ENCODE measurements at regions not wholly inside any gene's neighbourhood (a gene's known extent, or its start where the extent isn't known, plus 50 kb on each side); places are given as distances from the start of the nearest gene placed in this dataset.

- TF ChIP-seq POLR2AphosphoS5 (IDR thresholded peaks at IDR 0.05) (no peak), EP300 (IDR thresholded peaks at IDR 0.05; ENCODE audit: low read depth) (no peak), POLR2A (IDR thresholded peaks at IDR 0.05) (no peak)
- TF ChIP-seq, protein P1, sequence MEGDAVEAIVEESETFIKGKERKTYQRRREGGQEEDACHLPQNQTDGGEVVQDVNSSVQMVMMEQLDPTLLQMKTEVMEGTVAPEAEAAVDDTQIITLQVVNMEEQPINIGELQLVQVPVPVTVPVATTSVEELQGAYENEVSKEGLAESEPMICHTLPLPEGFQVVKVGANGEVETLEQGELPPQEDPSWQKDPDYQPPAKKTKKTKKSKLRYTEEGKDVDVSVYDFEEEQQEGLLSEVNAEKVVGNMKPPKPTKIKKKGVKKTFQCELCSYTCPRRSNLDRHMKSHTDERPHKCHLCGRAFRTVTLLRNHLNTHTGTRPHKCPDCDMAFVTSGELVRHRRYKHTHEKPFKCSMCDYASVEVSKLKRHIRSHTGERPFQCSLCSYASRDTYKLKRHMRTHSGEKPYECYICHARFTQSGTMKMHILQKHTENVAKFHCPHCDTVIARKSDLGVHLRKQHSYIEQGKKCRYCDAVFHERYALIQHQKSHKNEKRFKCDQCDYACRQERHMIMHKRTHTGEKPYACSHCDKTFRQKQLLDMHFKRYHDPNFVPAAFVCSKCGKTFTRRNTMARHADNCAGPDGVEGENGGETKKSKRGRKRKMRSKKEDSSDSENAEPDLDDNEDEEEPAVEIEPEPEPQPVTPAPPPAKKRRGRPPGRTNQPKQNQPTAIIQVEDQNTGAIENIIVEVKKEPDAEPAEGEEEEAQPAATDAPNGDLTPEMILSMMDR (IDR thresholded peaks at IDR 0.05) = no peak
- Histone ChIP-seq H3K9me3 (no peaks in the 10 kb centered on the region), H3K27me3 (no peaks in the 10 kb centered on the region), H3K4me3 (no peak overlapping the region), H3K4me1 (no peaks in the 10 kb centered on the region), H3K27ac (no peak overlapping the region), H3K36me3 (no peaks in the 10 kb centered on the region)
- in situ Hi-C loops (cut with MboI; ENCODE audit: low pct_ligation_motif_present in 1 of 4, low pct_unique_long_range_greater_than_20kb in 1 of 4, low sequenced_read_pairs in 3 of 4) = no loop called here
- intact Hi-C loops (cut with DNase I; ENCODE audit: low total_unique reads) = no loop called here
- no peak for DNase-seq
Measured at GRCh38 chr3:71990545-71990944, 205.6 kb upstream of the PROK2 start.

DNA sequence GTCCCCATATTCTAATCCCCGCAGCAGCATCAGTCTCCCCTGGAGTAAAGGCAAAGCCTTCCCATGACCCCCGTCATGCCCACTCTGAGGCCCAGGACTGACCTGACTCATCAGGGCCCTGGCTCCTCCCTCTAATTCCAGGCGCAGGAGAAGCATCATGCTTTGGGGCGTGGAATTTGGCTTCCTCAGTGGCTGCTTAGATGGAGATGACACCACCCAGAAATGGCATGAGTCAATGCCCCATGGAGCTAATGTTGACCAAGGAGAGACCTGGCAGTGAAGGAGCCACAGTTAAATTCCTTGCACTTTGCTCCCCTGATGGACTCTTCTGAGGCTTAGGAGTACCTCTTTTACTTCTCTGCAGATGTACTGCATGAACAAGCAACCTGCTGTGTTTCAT, 204.2 kb upstream of the PROK2 start:
- Histone ChIP-seq H3K27me3 (no peaks in the 10 kb centered on the region), H3K36me3 (no peaks in the 10 kb centered on the region), H3K4me1 (no peaks in the 10 kb centered on the region), H3K9me3 (no peaks in the 10 kb centered on the region), H3K27ac (no peak overlapping the region), H3K4me3 (no peak overlapping the region)
- no peak for DNase-seq
- WGBS, 2 donors (ENCODE audit: low coverage in 1 of 2) = 83 to 100% methylated on average over 1 to 4 of the region's 4 CpGs
- no peak for TF ChIP-seq POLR2A (IDR thresholded peaks at IDR 0.05)
- TF ChIP-seq, protein P1 (IDR thresholded peaks at IDR 0.05) = no peak
- TF ChIP-seq POLR2AphosphoS5 (IDR thresholded peaks at IDR 0.05) = no peak
- no peak for TF ChIP-seq EP300 (IDR thresholded peaks at IDR 0.05; ENCODE audit: low read depth)
- intact Hi-C loops (cut with DNase I; ENCODE audit: low total_unique reads) = no loop called here
- in situ Hi-C loops (cut with MboI; ENCODE audit: low pct_ligation_motif_present in 1 of 4, low pct_unique_long_range_greater_than_20kb in 1 of 4, low sequenced_read_pairs in 3 of 4) = no loop called here

DNA sequence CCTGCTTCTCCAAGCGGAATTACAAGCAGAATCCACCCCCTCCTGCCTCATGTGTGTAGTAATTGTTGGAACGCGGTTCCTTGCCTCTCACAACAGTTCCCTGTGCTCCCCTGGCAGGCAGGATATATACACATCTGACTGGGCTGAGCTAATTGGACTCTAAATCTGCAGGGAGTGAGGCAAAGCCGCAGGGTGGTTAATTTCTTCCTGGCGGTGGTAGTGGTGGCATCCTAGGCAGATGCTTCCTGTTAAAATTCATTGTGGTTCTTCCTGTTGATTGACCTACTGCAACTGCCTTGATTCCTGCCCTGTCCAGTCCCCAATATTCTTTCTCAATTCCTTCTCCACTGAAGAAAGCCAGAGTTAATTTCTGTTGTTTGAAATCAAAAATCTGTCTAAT, 202.9 kb upstream of the PROK2 start:
- Histone ChIP-seq H3K27me3 (no peaks in the 10 kb centered on the region), H3K36me3 (no peaks in the 10 kb centered on the region), H3K4me3 (no peak overlapping the region), H3K27ac (no peak overlapping the region), H3K9me3 (no peaks in the 10 kb centered on the region), H3K4me1 (no peaks in the 10 kb centered on the region)
- TF ChIP-seq, protein P1 (IDR thresholded peaks at IDR 0.05) = no peak
- TF ChIP-seq POLR2A (IDR thresholded peaks at IDR 0.05) (no peak), EP300 (IDR thresholded peaks at IDR 0.05; ENCODE audit: low read depth) (no peak), POLR2AphosphoS5 (IDR thresholded peaks at IDR 0.05) (no peak)
- intact Hi-C loops (cut with DNase I; ENCODE audit: low total_unique reads) = no loop called here
- no peak for DNase-seq
- WGBS, 2 donors (ENCODE audit: low coverage in 1 of 2) = 71% methylated on average over 4 to 5 of the region's 5 CpGs
- in situ Hi-C loops (cut with MboI; ENCODE audit: low pct_ligation_motif_present in 1 of 4, low pct_unique_long_range_greater_than_20kb in 1 of 4, low sequenced_read_pairs in 3 of 4) = no loop called here

GRCh38 chr3:71987089-71987735, 202.3 kb upstream of the PROK2 start:
- TF ChIP-seq POLR2A (IDR thresholded peaks at IDR 0.05) (no peak), POLR2AphosphoS5 (IDR thresholded peaks at IDR 0.05) (no peak), EP300 (IDR thresholded peaks at IDR 0.05; ENCODE audit: low read depth) (no peak)
- TF ChIP-seq, protein P1 (IDR thresholded peaks at IDR 0.05) = peak in 4 of 5 experiments; percentile 26 to 32 (median 31)
- in situ Hi-C loops (cut with MboI; ENCODE audit: low pct_ligation_motif_present in 1 of 4, low pct_unique_long_range_greater_than_20kb in 1 of 4, low sequenced_read_pairs in 3 of 4) (no loop called here), intact Hi-C loops (cut with DNase I; ENCODE audit: low total_unique reads) (no loop called here)
- H3K4me1 ChIP-seq = no peaks in the 10 kb centered on the region
- no peak for DNase-seq
- no peak overlapping the region for H3K4me3 ChIP-seq
- no peak overlapping the region for H3K27ac ChIP-seq
- H3K36me3 ChIP-seq = no peaks in the 10 kb centered on the region
- no peaks in the 10 kb centered on the region for H3K27me3 ChIP-seq
- no peaks in the 10 kb centered on the region for H3K9me3 ChIP-seq
- WGBS, 2 donors (ENCODE audit: low coverage in 1 of 2) = 74 to 79% methylated on average over 6 to 9 of the region's 9 CpGs

Data from transverse colon (tissue), 4 donors.